DOHH2 (cell line): ENCODE measurements at regions not wholly inside any gene's neighbourhood (a gene's known extent, or its start where the extent isn't known, plus 50 kb on each side); places are given as distances from the start of the nearest gene placed in this dataset.

Source experiments
- CTCF ChIP-seq: fragments of 200-600 bp; sonication (generic); IDR thresholded peaks from one replicate; pipeline ENCODE4 v1.5.1; 2014; ENCODE audit warnings: antibody characterized with exemption, mild to moderate bottlenecking, low read depth, low read length; ENCODE audit not compliant: poor library complexity, severe bottlenecking
- EZH2phosphoT487 ChIP-seq: fragments of 200-600 bp; sonication (generic); IDR thresholded peaks from 2 replicates; pipeline ENCODE4 v1.6.1; 2017; ENCODE audit warnings: borderline replicate concordance, mild to moderate bottlenecking, antibody characterized with exemption, low read length, moderate library complexity, mixed read lengths

DNA sequence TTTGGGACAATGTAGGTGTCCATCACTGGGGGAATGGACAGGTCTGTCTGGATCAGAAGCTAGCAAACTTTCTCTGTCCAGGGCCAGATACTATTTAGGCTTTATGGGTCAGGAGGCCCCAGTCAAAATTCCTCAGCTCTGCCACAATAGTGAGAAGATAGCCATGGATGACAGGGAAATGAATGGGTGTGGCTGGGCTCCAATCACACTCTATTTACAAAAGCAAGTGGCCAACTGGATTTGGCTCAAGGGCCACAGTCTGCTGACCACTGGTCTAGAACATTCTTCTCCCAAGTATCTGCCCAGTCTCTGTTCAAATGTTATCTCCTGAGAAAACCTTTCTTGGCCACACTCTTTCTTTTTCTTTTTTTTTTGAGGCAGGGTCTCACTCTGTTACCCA lies 339.9 kb downstream of the SOX9 start:
- TF ChIP-seq EZH2phosphoT487: no peak
- no peak for TF ChIP-seq CTCF
